ENCODE measurements at regions not wholly inside any gene's neighbourhood (a gene's known extent, or its start where the extent isn't known, plus 50 kb on each side); places are given as distances from the start of the nearest gene placed in this dataset.

GRCh38 chr2:48173141-48173540, 141.3 kb upstream of the FOXN2 start:
- TF ChIP-seq POLR2A (IDR thresholded peaks at IDR 0.05) (no peak), EP300 (IDR thresholded peaks at IDR 0.05) (no peak)

Measured in sigmoid colon (tissue), 4 donors.